ENCODE measurements at regions not wholly inside any gene's neighbourhood (a gene's known extent, or its start where the extent isn't known, plus 50 kb on each side); places are given as distances from the start of the nearest gene placed in this dataset.

- no peak overlapping the region for H2AFZ ChIP-seq (ENCODE audit: low read length)
- BruUV-seq (replicated peaks): no TSS peak
Observed at GRCh38 chr5:44574678-44575077, 185.5 kb upstream of the FGF10 start.

GRCh38 chr5:44568519-44568918, 179.3 kb upstream of the FGF10 start:
- Histone ChIP-seq H4K20me1 (ENCODE audit: insufficient read depth, low read length) (no peaks in the 10 kb centered on the region), H3K4me1 (ENCODE audit: insufficient read depth, low read length, poor library complexity, severe bottlenecking) (no peaks in the 10 kb centered on the region), H2AFZ (ENCODE audit: low read length) (no peak overlapping the region), H3K4me2 (ENCODE audit: low read length) (no peak overlapping the region), H3K9me2 (ENCODE audit: insufficient read depth, low read length) (no peaks in the 10 kb centered on the region), H3K9me3 (ENCODE audit: low read length) (no peaks in the 10 kb centered on the region), H3K4me3 (ENCODE audit: low read depth, low read length, poor library complexity, severe bottlenecking) (no peak overlapping the region), H3K79me2 (ENCODE audit: insufficient read depth, low read depth, low read length) (no peaks in the 10 kb centered on the region), H3K27ac (ENCODE audit: low read depth, low read length, poor library complexity, severe bottlenecking) (no peak overlapping the region), H3K36me3 (ENCODE audit: insufficient read depth, low read length) (no peaks in the 10 kb centered on the region)
- no peak for TF ChIP-seq EZH2phosphoT487 (IDR thresholded peaks at IDR 0.05; ENCODE audit: borderline replicate concordance, low read depth, low read length)
- no peak for TF ChIP-seq CTCF (conservative IDR thresholded peaks at IDR 0.05; ENCODE audit: low read length)
- no peak for DNase-seq (ENCODE audit: low spot score)
- BruUV-seq (replicated peaks): no TSS peak
- intact Hi-C loops (cut with micrococcal nuclease; ENCODE audit: unreplicated experiment): no loop called here
- POLR2A ChIA-PET: interaction anchor here (0.5 to 1.3 kb wide), 2 partner anchors 38 to 73 kb away, joined by 3 to 4 read pairs; no protein-coding TSS in a partner anchor
- CTCF ChIA-PET (ENCODE audit: unreplicated experiment): no interaction called here

More at GRCh38 chr5:44574678-44575077, 185.5 kb upstream of the FGF10 start:
- Histone ChIP-seq H3K36me3 (ENCODE audit: insufficient read depth, low read length) (no peaks in the 10 kb centered on the region), H3K4me3 (ENCODE audit: low read depth, low read length, poor library complexity, severe bottlenecking) (no peak overlapping the region), H3K9me2 (ENCODE audit: insufficient read depth, low read length) (no peaks in the 10 kb centered on the region), H3K27ac (ENCODE audit: low read depth, low read length, poor library complexity, severe bottlenecking) (no peak overlapping the region), H4K20me1 (ENCODE audit: insufficient read depth, low read length) (no peaks in the 10 kb centered on the region), H3K4me1 (ENCODE audit: insufficient read depth, low read length, poor library complexity, severe bottlenecking) (no peaks in the 10 kb centered on the region), H3K79me2 (ENCODE audit: insufficient read depth, low read depth, low read length) (no peaks in the 10 kb centered on the region), H3K4me2 (ENCODE audit: low read length) (no peak overlapping the region), H3K9me3 (ENCODE audit: low read length) (no peaks in the 10 kb centered on the region)
- CTCF ChIA-PET (ENCODE audit: unreplicated experiment): no interaction called here
- DNase-seq (ENCODE audit: low spot score): no peak
- POLR2A ChIA-PET: no interaction called here
- intact Hi-C loops (cut with micrococcal nuclease; ENCODE audit: unreplicated experiment): no loop called here
- TF ChIP-seq CTCF (conservative IDR thresholded peaks at IDR 0.05; ENCODE audit: low read length) (no peak), EZH2phosphoT487 (IDR thresholded peaks at IDR 0.05; ENCODE audit: borderline replicate concordance, low read depth, low read length) (no peak)

GRCh38 chr5:44565902-44566301, 176.7 kb upstream of the FGF10 start:
- no peaks in the 10 kb centered on the region for H3K79me2 ChIP-seq (ENCODE audit: insufficient read depth, low read depth, low read length)
- H3K4me2 ChIP-seq (ENCODE audit: low read length): no peak overlapping the region
- intact Hi-C loops (cut with micrococcal nuclease; ENCODE audit: unreplicated experiment): no loop called here
- DNase-seq (ENCODE audit: low spot score): no peak
- TF ChIP-seq CTCF (conservative IDR thresholded peaks at IDR 0.05; ENCODE audit: low read length) (no peak), EZH2phosphoT487 (IDR thresholded peaks at IDR 0.05; ENCODE audit: borderline replicate concordance, low read depth, low read length) (no peak)
- BruUV-seq (replicated peaks): no TSS peak
- no peaks in the 10 kb centered on the region for H3K36me3 ChIP-seq (ENCODE audit: insufficient read depth, low read length)
- ChIA-PET POLR2A (no interaction called here), CTCF (ENCODE audit: unreplicated experiment) (no interaction called here)
- no peaks in the 10 kb centered on the region for H4K20me1 ChIP-seq (ENCODE audit: insufficient read depth, low read length)
- H3K4me1 ChIP-seq (ENCODE audit: insufficient read depth, low read length, poor library complexity, severe bottlenecking): no peaks in the 10 kb centered on the region
- no peak overlapping the region for H2AFZ ChIP-seq (ENCODE audit: low read length)
- H3K9me2 ChIP-seq (ENCODE audit: insufficient read depth, low read length): no peaks in the 10 kb centered on the region
- no peak overlapping the region for H3K27ac ChIP-seq (ENCODE audit: low read depth, low read length, poor library complexity, severe bottlenecking)
- no peak overlapping the region for H3K4me3 ChIP-seq (ENCODE audit: low read depth, low read length, poor library complexity, severe bottlenecking)
- no peaks in the 10 kb centered on the region for H3K9me3 ChIP-seq (ENCODE audit: low read length)

Data from OCI-LY7 (cell line).